OCI-LY1 (cell line): ENCODE measurements at regions not wholly inside any gene's neighbourhood (a gene's known extent, or its start where the extent isn't known, plus 50 kb on each side); places are given as distances from the start of the nearest gene placed in this dataset.

ENCODE experiments used
- H2AFZ ChIP-seq: fragments of 200-600 bp; sonication (generic), shearing (Covaris generic); 2 replicates; pipeline ENCODE4 v1.6.0; 2014; ENCODE audit warnings: antibody characterized with exemption, mild to moderate bottlenecking, low read length
- H3F3A ChIP-seq: fragments of 200-600 bp; sonication (generic), shearing (Covaris generic); 2 replicates; pipeline ENCODE4 v1.6.0; 2014; ENCODE audit warnings: mild to moderate bottlenecking, antibody characterized with exemption, low read length, moderate library complexity; ENCODE audit not compliant: insufficient read depth
- H3K27ac ChIP-seq: fragments of 200-600 bp; sonication (generic); 2 replicates; pipeline ENCODE4 v1.5.1; 2014; ENCODE audit warnings: low read length, mixed run types, mild to moderate bottlenecking, low read depth; ENCODE audit not compliant: poor library complexity, severe bottlenecking
- H3K27me3 ChIP-seq: fragments of 200-600 bp; sonication (generic); 2 replicates; pipeline ENCODE4 v1.6.0; 2014; ENCODE audit warnings: antibody characterized with exemption, mild to moderate bottlenecking, low read length, moderate library complexity; ENCODE audit not compliant: insufficient read depth
- H3K36me3 ChIP-seq: fragments of 200-600 bp; sonication (generic); 2 replicates; pipeline ENCODE4 v1.6.1; 2014; ENCODE audit warnings: mild to moderate bottlenecking, antibody characterized with exemption, low read length, moderate library complexity, mixed read lengths; ENCODE audit not compliant: insufficient read depth
- H3K4me1 ChIP-seq: fragments of 200-600 bp; sonication (generic); 2 replicates; pipeline ENCODE4 v1.5.1; 2014; ENCODE audit warnings: mild to moderate bottlenecking, low read length, moderate library complexity; ENCODE audit not compliant: insufficient read depth, severe bottlenecking
- H3K4me2 ChIP-seq: fragments of 200-600 bp; sonication (generic), shearing (Covaris generic); 2 replicates; pipeline ENCODE4 v1.6.1; 2014; ENCODE audit warnings: low read length
- H3K4me3 ChIP-seq: fragments of 200-600 bp; sonication (generic); 2 replicates; pipeline ENCODE4 v1.5.1; 2014; ENCODE audit warnings: low read length, low read depth, mild to moderate bottlenecking, mixed read lengths; ENCODE audit not compliant: poor library complexity, severe bottlenecking
- H3K79me2 ChIP-seq: fragments of 200-600 bp; shearing (Covaris generic); 2 replicates; pipeline ENCODE4 v1.6.1; 2016; ENCODE audit warnings: mixed run types, low read length, mixed read lengths; ENCODE audit not compliant: insufficient read depth
- H3K9ac ChIP-seq: fragments of 200-600 bp; sonication (generic), shearing (Covaris generic); 2 replicates; pipeline ENCODE4 v1.6.1; 2014; ENCODE audit warnings: mild to moderate bottlenecking, low read length, mixed read lengths
- H3K9me2 ChIP-seq: fragments of 200-600 bp; sonication (generic), shearing (Covaris generic); 2 replicates; pipeline ENCODE4 v1.6.1; 2014; ENCODE audit warnings: low read depth, mild to moderate bottlenecking, low read length, mixed read lengths
- H3K9me3 ChIP-seq: fragments of 200-600 bp; shearing (Covaris generic); 2 replicates; pipeline ENCODE4 v1.6.1; 2014; ENCODE audit warnings: low read length, mixed read lengths
- H4K20me1 ChIP-seq: fragments of 200-600 bp; sonication (generic), shearing (Covaris generic); 2 replicates; pipeline ENCODE4 v1.6.0; 2016; ENCODE audit warnings: mild to moderate bottlenecking, low read length; ENCODE audit not compliant: insufficient read depth
- EZH2 ChIP-seq: fragments of 200-600 bp; sonication (generic), shearing (Covaris generic); IDR thresholded peaks from 2 replicates; pipeline ENCODE4 v1.8.0; 2017; ENCODE audit warnings: borderline replicate concordance, mixed run types, mild to moderate bottlenecking, antibody characterized with exemption, low read length, moderate library complexity, mixed read lengths
- TF ChIP-seq, protein P1 (sequence below): fragments of 200-600 bp; sonication (generic), shearing (Covaris generic); IDR thresholded peaks from 2 replicates; pipeline ENCODE4 v1.5.1; 2017; ENCODE audit warnings: mild to moderate bottlenecking, antibody characterized with exemption, low read length, moderate library complexity, mixed read lengths

- no peaks in the 10 kb centered on the region for H3K9me2 ChIP-seq
- H3K9ac ChIP-seq, result no peak overlapping the region
- H3K27me3 ChIP-seq, result no peaks in the 10 kb centered on the region
- no peaks in the 10 kb centered on the region for H3F3A ChIP-seq
- H3K4me2 ChIP-seq, result no peak overlapping the region
- no peaks in the 10 kb centered on the region for H3K9me3 ChIP-seq
- no peaks in the 10 kb centered on the region for H3K36me3 ChIP-seq
- TF ChIP-seq, protein P1, sequence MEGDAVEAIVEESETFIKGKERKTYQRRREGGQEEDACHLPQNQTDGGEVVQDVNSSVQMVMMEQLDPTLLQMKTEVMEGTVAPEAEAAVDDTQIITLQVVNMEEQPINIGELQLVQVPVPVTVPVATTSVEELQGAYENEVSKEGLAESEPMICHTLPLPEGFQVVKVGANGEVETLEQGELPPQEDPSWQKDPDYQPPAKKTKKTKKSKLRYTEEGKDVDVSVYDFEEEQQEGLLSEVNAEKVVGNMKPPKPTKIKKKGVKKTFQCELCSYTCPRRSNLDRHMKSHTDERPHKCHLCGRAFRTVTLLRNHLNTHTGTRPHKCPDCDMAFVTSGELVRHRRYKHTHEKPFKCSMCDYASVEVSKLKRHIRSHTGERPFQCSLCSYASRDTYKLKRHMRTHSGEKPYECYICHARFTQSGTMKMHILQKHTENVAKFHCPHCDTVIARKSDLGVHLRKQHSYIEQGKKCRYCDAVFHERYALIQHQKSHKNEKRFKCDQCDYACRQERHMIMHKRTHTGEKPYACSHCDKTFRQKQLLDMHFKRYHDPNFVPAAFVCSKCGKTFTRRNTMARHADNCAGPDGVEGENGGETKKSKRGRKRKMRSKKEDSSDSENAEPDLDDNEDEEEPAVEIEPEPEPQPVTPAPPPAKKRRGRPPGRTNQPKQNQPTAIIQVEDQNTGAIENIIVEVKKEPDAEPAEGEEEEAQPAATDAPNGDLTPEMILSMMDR, result no peak
- TF ChIP-seq EZH2, result no peak
- H4K20me1 ChIP-seq, result no peaks in the 10 kb centered on the region
- H3K4me1 ChIP-seq, result no peaks in the 10 kb centered on the region
- no peaks in the 10 kb centered on the region for H3K79me2 ChIP-seq
- no peak overlapping the region for H2AFZ ChIP-seq
- no peak overlapping the region for H3K4me3 ChIP-seq
- H3K27ac ChIP-seq, result no peak overlapping the region
These were observed 149.9 kb upstream of the RASSF8 start for GRCh38 chr12:25808604-25809003.

- Histone ChIP-seq H3K36me3 (no peaks in the 10 kb centered on the region), H3K27ac (no peak overlapping the region)
- no peak for TF ChIP-seq EZH2
- TF ChIP-seq, protein P1, result no peak
These were observed 147.8 kb upstream of the RASSF8 start for GRCh38 chr12:25810683-25811082.

GRCh38 chr12:25811656-25812126, 146.8 kb upstream of the RASSF8 start:
- Histone ChIP-seq H3K9me3 (no peaks in the 10 kb centered on the region), H3K27ac (no peak overlapping the region), H3K4me2 (no peak overlapping the region), H3K79me2 (no peaks in the 10 kb centered on the region), H3K4me3 (no peak overlapping the region), H4K20me1 (no peaks in the 10 kb centered on the region), H3K4me1 (no peaks in the 10 kb centered on the region), H2AFZ (no peak overlapping the region), H3K9me2 (no peaks in the 10 kb centered on the region), H3K27me3 (no peaks in the 10 kb centered on the region), H3K36me3 (no peaks in the 10 kb centered on the region), H3F3A (no peaks in the 10 kb centered on the region), H3K9ac (no peak overlapping the region)
- TF ChIP-seq, protein P1, result no peak
- TF ChIP-seq EZH2, result no peak

More at GRCh38 chr12:25810683-25811082, 147.8 kb upstream of the RASSF8 start:
- Histone ChIP-seq H3K9ac (no peak overlapping the region), H3K4me3 (no peak overlapping the region), H3K9me2 (no peaks in the 10 kb centered on the region), H4K20me1 (no peaks in the 10 kb centered on the region), H3K27me3 (no peaks in the 10 kb centered on the region), H2AFZ (no peak overlapping the region), H3K79me2 (no peaks in the 10 kb centered on the region), H3K9me3 (no peaks in the 10 kb centered on the region), H3K4me2 (no peak overlapping the region), H3F3A (no peaks in the 10 kb centered on the region), H3K4me1 (no peaks in the 10 kb centered on the region)
